Stimulated activated CD8-positive, alpha-beta memory T cell treated with anti-CD3 and anti-CD28 coated beads, Interleukin-7, amount 100 ng/mL, for 48 hours (primary cell): ENCODE measurements at regions not wholly inside any gene's neighbourhood (a gene's known extent, or its start where the extent isn't known, plus 50 kb on each side); places are given as distances from the start of the nearest gene placed in this dataset.

ENCODE experiments used
- DNase-seq, 2 donors: peaks; one replicate each; pipeline ENCODE4 v3.0.0-alpha.2; 2020; ENCODE audit warnings: low read depth in 1 of 2; ENCODE audit errors: extremely low read depth in 1 of 2

- no peak for DNase-seq
Observed at GRCh38 chr2:220246386-220246785, 619.0 kb downstream of the SLC4A3 start.

- no peak for DNase-seq
Observed at GRCh38 chr2:220247588-220248350, 620.3 kb downstream of the SLC4A3 start.

- DNase-seq, result no peak
Observed at GRCh38 chr2:220259662-220260061, 632.2 kb downstream of the SLC4A3 start.

GRCh38 chr2:220263300-220263699 lies 635.9 kb downstream of the SLC4A3 start:
- no peak for DNase-seq

GRCh38 chr2:220269367-220269766 lies 641.9 kb downstream of the SLC4A3 start:
- no peak for DNase-seq

GRCh38 chr2:220270481-220271070 lies 643.1 kb downstream of the SLC4A3 start:
- DNase-seq, result no peak

- no peak for DNase-seq
Observed at GRCh38 chr2:220272656-220273055, 645.2 kb downstream of the SLC4A3 start.

- DNase-seq, result no peak
Observed at GRCh38 chr2:220273082-220273481, 645.7 kb downstream of the SLC4A3 start.

- DNase-seq, result no peak
Observed at GRCh38 chr2:220275454-220275853, 648.0 kb downstream of the SLC4A3 start.

GRCh38 chr2:220276741-220277444 lies 649.5 kb downstream of the SLC4A3 start:
- no peak for DNase-seq

GRCh38 chr2:220277445-220277975 lies 650.1 kb downstream of the SLC4A3 start:
- DNase-seq, result no peak

- DNase-seq, result no peak
Observed at GRCh38 chr2:220278022-220278421, 650.6 kb downstream of the SLC4A3 start.

GRCh38 chr2:220279372-220279771 lies 651.9 kb downstream of the SLC4A3 start:
- no peak for DNase-seq

- no peak for DNase-seq
Observed at GRCh38 chr2:220279840-220280239, 652.4 kb downstream of the SLC4A3 start.

- no peak for DNase-seq
Observed at GRCh38 chr2:220280736-220281135, 653.3 kb downstream of the SLC4A3 start.

- no peak for DNase-seq
Observed at GRCh38 chr2:220281771-220282170, 654.3 kb downstream of the SLC4A3 start.

GRCh38 chr2:220282236-220282635 lies 654.8 kb downstream of the SLC4A3 start:
- DNase-seq, result no peak

- DNase-seq, result no peak
Observed at GRCh38 chr2:220293966-220294365, 666.5 kb downstream of the SLC4A3 start.

- no peak for DNase-seq
Observed at GRCh38 chr2:220296174-220296573, 668.7 kb downstream of the SLC4A3 start.

GRCh38 chr2:220297093-220297492 lies 669.7 kb downstream of the SLC4A3 start:
- no peak for DNase-seq

- DNase-seq, result no peak
Observed at GRCh38 chr2:220300806-220301205, 673.4 kb downstream of the SLC4A3 start.

GRCh38 chr2:220302756-220303155 lies 675.3 kb downstream of the SLC4A3 start:
- DNase-seq, result no peak
